HG03045 (cell line): ENCODE measurements at regions not wholly inside any gene's neighbourhood (a gene's known extent, or its start where the extent isn't known, plus 50 kb on each side); places are given as distances from the start of the nearest gene placed in this dataset.

Experiments
- ATAC-seq: cut with Tn5 transposase; IDR thresholded peaks from one replicate; pipeline ENCODE4 v1.9.1; 2021; ENCODE audit warnings: mild to moderate bottlenecking, moderate library complexity; ENCODE audit not compliant: unreplicated experiment

DNA sequence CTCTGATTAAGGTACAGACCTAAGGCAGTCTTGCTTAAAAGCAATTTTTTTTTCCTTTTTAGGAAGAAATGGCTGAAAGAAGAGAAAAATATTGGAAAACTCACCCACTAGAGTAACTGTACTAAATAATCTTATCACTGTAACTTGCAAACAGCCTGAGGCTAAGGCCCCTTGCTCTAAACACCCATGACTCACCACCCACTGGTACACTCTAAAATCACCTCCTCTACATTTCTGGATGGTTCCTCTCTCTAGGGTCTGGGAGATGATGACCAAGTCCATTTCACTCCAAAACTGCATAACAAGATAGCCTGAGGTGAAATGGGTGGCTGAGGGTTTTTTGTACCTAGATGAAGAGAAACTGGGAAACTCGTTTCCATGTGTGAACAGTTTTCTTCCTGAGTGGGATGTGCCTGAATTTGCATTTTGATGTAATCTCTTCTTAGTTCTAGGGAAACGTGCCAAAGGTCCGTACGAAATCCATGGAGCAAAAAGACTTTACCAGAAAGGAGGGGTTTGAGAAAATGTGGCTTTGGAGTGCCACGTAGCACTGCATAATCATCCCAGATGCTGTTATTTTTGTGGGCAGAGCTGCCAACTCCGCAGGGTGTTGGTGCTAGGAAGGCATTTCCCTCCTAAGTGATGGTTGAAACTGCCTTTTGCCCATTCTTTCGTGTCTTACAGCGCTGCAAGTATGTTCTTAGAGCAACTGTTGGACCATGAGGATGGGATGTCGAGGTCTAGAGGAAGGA, 113.5 kb upstream of the C10orf90 start:
- no peak for ATAC-seq

DNA sequence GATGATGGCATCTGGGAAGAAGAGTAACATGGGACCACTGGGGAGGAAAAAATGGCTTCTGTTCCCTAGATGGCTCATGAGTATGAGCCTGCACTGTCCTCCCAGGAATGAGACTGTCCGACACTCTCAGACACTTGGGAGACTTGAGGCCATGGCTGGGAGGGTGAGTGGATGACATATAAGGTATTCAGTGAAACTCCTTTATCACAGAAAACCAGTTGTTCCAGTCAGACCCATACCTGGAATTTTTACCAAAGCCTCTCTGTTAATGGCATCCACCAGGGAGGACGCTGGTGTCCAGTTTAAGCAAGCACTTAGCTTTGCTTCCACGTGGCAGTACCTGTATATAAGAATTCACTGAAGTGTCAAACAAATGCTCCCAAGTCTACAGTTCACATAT, 116.7 kb upstream of the C10orf90 start:
- ATAC-seq, result no peak

DNA sequence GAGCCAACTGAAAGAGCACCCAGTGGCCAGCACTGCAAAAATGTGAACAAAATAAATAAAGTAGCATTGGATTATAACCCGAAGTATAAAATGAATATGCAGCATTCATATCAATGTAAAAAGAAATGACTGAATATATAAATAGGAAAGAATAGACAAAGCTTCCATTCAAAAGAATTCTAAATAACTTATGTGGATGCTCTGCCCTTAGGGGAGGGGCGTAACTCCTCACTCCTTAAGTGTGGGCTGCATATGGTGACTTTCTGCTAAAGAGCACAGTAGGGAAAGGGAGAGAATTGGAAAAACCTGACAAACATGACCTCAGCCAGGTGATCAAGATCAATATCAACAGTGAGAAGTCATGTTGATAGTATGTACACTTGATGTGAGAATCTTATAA, 109.9 kb upstream of the DOCK1 start:
- ATAC-seq, result no peak

DNA sequence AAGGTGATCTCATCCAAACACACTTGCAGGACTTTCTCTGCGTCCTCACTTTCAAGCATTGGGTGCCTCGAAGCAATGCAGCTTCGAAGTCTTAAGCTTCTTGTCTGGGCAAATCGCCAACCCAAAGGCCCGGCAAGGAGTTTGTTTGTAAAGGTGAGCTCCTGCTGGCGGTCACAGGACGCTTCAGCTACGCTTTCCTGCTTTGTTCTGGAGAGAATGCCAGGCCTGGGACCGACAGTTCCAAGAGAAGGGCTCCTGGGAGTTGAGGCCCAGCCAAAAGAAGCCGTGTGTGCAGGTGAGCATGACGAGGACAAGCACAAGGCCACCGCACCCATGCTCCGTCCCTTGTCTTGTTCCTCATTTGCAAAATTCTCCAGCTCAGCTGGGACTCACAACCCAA, 106.6 kb upstream of the DOCK1 start:
- ATAC-seq, result no peak

DNA sequence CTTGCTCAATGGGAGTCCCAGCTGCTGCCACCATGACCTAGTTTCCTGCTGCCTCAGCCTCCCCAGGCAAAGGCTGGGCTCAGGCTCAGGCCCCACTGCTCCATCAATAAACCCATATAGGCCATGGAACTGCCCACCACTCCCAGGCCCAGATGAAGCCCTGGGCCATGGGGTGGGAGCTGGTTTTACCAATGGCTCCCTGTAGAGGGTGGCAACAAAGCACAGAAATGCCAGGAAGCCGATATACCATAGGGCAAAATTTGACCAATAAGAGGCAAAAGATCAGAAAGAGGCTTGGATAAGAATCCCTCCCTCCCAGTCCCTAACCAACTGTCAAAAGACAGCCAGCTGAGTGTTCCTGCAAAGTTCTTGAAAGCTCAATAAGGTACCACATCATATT, 101.8 kb upstream of the DOCK1 start:
- no peak for ATAC-seq

DNA sequence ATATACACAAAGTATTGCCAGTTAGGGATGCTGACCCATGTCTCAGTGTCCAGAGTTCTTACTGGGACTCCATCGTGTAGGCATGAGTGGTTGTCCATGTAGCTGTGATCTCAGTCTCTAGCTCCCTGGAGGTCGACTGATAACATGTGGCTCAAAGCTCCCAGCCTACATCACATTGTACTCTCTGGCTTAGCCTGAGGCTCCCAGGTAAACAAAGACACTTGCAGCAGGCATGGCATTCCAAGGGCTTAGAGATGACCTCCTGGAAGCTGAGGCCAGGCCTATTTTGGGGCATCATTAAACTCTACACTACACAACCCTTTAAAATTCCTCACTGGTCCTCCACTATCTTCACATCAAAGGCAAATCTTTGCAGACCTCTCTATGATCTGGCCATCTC, 100.8 kb upstream of the DOCK1 start:
- ATAC-seq, result no peak

DNA sequence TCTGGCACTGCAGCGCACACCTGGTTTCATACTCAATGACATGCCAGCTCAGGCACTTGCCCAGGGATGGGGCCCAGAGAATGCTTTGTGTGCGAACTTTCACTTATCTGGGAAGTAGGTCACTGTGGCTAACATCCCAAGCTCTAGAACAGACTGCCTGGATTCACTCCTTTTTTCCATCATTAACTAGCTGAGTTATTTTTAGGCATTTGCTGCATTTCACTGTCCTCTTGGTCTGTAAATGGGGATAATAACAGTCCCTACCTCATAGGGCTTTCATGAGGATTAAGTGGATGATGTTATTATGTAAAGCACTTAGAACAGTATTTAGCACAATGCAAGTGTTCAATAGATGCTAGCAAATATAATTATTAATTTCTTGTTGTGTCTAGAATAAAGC, 98.7 kb upstream of the DOCK1 start:
- ATAC-seq, result no peak

DNA sequence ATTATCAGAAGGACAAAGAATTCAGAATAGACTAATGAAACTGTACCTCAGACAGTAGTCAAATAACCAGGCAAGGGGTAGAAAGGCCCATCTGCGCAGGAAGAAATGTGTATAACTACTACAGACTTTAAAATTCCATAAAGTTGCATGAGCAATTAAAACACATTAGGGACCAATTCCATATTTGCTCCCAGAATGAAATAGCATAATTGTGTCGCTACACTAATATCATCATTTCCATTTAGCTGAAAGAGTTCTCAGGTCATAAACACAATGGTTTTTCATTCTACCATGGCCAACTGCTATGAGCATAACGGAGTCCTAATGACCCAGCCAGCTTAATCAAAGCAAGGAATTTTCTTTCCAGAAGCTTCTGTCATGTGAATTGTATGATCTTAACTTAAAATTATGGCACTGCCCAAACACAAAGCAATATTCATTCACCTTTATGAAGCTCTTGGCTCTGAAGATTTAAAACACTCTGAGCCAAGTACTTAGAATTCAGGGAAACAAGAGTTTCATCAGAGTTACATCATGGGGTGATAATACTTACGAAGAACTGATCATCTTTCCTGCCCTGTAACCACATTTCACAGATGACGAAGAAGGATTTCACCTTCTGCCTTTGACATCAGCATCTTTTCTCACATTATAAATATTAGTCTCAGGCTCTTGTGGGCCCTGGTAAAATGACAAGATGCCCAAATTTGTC, 98.1 kb upstream of the DOCK1 start:
- no peak for ATAC-seq

DNA sequence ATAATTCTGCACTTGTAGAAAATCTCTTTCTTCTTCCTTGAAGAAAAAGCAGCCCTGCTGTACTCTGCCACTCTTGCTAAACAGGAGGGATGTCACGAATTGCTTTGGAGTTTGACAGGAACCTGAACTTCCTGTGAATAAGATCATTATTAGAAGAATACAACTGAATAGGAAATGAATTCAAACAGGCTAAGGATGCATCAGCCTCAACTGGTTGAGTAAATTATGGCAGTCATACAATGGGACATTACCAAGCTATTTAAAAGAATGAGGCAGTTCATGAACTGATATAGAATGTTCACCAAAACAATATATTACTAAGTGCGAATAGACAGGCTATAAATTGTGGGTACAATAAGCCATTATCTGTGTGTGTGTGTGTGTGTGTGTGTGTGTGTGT, 97.1 kb upstream of the DOCK1 start:
- ATAC-seq, result no peak

DNA sequence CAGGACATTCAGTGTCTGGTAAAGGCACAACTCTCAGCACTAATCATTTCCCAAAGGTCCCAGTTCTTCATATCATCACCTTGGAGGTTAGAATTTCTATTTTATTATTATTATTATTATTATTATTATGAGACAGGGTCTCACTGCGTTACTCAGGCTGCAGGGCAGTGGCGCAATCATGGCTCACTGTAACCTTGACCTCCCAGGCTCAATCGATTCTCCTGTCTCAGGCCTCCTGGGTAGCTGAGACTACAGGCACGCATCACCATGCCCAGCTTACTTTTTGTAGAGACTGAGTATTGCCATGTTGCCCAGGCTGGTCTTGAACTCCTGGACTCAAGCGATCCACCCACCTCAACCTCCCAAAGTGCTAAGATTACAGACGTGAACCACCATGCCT, 91.8 kb upstream of the DOCK1 start:
- ATAC-seq, result no peak

DNA sequence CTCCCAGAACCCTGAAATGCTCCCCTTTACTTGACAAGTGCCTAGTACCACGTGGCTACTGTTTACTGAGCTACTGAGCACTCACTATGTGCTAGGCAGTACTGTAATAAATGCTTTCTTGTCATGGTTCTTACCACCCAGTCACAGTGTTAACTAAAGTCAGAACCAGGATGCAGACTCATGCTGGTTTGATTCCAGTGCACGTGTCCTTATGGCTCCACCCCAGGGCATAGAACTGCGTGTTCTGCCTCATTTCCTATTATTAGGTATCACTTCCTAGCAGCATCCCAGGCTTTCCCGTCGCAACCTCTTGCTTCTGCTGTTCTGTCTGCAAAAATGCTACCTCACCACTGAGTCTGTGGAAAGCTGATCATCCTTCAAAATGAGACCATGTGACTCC, 71.7 kb upstream of the DOCK1 start:
- ATAC-seq, result no peak

DNA sequence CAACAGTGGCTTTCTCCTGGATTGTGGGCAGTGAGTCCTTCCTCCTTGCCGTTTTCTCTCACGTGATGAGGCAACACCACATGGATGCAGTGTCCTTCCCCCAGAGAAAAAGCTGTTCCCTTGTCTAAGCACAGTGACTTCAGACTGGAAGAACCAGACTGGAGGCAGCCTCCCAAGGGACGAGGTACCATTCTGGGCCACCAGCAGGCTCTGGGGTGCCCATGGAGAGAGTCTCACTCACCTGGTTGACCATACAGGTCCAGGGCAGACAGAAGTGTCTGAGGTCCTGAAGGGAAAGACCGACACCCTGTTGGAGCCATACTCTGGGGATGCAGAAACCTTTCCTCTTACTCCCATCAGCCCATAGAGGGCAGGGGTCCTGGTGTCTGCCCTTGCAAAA, 69.2 kb upstream of the DOCK1 start:
- no peak for ATAC-seq

DNA sequence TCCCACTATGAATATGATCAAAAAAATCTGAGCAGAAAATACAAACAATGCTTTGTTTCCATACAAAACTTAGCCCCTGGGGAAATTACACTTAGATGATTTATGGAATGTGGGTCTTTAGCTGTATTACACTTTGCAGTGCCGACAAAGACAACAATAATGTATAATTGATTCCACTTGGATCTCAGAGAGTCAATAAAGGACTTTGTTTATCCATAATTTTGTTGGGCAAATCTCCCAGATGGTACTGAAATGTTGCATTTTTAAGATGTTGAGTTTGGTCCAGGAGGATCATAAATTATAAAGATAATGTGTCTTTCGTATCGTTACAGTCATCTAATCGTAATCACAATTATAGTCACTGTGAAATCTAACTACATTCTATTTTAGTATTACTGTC, 66.9 kb upstream of the DOCK1 start:
- no peak for ATAC-seq

DNA sequence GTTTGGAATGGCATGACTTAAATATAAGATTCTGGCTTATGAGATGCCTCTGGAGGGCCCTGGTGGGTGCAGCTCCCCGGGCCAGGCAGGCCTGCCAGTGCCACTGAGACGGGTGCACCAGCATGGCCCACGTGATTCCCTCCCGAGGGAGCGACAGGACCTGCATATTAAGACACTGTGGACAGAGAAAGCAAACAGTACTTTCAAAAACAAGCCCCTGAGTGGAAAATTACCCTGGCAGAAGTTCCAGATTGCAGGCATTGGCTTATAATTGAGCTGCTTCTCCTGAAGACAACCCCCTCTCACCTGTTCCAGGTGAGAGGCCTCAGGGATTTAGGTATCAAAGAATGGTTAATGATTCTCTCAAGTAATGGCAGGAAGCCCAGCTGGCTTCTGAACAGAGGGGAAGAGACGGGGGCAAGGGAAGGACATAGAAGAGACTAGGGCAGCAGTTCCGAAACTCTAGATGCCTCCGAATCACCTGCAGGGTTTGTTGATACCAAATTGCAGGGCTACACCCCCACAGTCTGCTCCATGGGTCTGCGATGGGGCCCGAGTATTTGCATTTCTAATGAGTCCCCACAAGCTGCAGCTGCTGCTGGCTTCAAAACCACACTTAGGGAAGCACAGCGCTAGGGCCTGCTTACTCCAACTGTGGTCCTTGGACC, 66.0 kb upstream of the DOCK1 start:
- ATAC-seq, result no peak

DNA sequence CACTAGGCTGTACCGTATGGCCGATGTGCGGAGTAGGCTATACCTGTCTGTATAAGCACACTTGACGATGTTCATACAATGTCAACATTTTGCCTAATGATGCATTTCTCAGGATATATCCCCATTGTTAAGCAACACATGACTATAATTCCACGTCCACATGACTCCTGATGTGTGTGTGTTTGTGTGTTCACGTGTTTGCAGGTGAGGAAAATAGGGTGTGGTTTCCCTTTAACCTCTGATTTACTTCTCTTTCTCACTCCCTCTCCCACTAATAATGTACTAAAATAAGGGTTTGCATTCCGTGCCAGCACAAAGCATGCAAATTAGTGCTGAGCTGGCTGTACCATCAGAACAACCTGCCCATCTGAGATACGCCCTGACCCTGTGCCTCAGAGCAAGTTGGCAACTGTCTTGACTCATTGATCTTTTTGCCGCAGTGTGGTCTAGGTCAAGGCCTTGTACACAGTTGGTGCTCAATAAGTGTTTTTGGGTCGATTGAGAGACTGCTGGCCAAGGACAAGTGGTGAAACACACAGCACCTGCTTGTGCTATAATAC, 64.6 kb upstream of the DOCK1 start:
- no peak for ATAC-seq

DNA sequence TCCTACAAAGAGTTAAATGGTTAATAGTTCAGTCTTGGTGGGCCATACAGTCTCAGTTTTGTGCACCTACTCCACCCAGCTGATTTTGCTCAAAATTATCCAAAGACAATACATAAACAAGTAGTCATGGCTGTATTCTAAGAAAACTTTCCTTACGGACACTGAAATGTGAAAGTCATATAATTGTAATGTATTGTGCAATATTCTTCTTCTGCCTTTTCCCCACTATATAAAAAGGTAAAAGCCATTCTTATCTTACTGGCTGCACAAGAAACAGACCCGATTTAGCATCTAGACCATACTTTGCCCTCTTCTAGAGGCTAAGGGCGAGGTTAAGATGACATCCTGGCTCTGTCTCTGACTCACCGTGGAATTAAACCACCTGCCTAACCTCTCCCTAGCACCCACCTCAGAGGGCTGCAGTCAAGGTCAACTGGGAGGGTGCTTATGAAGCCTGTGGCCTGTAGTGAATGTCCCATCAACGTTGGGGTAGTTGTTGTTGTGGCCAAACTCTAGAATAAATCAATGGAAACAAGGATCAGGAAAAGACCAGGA, 63.8 kb upstream of the DOCK1 start:
- ATAC-seq, result no peak

DNA sequence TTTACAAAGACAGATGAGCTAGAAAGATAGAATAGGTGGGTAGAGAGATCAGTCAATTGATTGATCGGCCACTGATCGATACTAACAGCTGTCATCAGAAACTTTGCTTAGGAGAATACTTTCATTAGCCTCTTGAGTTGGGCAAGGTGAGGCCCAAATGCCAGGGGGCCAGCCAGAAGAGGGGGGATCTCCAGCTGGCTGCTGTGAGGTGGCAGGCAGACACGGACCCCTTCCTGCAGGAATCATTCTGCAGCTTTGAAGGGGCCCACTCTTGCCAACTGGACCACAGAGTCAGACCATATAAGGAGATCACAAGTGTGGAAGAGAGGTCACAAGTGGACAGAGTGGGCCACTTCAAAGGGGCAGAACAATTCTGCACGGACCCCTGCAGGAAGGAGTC, 62.9 kb upstream of the DOCK1 start:
- no peak for ATAC-seq

DNA sequence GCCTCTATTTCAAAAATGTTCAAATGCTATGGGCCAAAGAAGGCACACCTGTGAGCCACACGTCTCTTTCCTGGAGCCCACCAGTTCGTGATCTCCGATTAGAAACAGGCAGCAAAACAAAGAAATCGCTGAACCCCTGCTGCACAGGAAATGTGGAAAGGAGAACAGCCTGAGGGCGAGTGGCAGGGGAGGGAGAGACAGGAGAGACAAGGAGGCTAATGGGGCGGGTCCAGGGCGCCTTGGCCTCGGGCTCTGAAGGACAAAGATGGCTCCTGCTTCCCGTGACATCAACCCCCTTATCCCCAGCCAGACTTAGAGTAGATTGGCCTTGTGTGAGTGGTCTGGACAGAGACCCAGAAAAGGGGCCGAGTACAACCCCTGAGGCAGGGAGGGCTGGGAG, 62.4 kb upstream of the DOCK1 start:
- ATAC-seq, result no peak

DNA sequence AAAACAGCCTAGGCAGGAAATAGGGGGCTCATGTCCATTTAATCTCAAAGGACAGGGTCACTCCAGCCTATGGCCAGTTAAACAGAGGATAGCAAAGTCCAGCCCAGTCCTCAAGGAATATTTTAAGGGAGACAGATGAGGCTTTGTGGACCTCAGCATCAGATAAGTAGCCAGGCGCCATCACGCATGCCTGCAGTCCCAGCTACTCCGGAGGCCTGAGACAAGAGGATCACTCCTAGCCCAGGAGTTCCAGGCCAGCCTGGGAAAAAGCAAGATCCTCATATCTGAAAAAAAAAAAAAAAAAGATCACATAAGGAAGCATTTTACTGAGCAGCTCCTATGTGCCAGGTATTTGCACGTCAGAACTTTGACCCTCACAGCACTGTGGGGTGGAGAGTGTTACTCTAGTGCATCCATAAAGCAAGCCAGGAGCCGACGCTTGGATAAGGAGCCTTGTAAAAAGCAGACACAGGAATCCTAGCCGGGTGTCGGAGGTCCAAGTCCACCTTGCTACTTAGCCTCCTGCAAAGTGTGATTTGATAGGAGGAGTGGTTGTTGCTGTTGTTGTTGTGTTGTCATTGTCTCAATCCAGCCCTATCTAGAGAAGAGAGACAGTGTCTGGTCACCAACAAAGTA, 61.8 kb upstream of the DOCK1 start:
- no peak for ATAC-seq

DNA sequence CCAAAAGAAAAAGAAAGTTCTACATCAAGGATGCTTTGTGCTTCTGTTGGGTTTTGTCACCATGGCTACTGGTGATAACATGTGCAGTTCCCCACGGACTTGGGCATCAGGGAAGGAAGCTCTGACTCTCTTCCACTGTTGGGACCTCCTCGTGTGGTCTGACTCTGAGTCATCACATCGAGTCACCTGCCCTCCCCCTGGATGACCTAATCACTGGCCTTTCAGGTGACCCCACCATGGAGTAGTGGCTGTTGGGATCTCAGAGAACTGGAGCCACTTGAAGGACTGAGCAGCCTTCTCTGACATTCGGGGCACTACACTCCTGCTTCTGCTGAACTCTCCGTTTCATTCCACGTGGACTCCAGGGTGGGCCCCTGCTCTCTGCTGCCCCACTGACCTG, 60.8 kb upstream of the DOCK1 start:
- ATAC-seq, result no peak

DNA sequence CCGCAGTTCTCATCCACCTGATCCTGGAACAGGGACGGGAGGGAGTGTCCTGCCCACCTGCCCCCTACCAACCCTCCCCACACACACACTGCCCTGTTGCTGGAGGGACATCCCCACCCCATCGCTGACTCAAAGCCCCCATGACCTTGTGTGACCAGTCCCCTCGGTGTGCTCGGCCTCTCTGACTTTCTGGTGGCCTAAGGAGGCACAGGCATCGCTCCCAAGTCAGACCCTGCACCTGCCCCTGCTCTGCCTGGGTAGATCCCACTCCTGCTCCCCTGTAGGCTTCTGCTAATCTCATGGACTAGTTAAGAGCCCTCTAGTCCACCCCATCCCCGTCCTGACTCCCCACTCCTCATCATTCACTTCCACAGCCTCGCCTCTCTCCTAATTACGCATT, 58.8 kb upstream of the DOCK1 start:
- ATAC-seq, result no peak
